NT2/D1 (cell line): ENCODE measurements at regions not wholly inside any gene's neighbourhood (a gene's known extent, or its start where the extent isn't known, plus 50 kb on each side); places are given as distances from the start of the nearest gene placed in this dataset.

Experiments
- YY1 ChIP-seq: IDR thresholded peaks from 2 replicates; pipeline ENCODE4 v1.6.1; 2011; ENCODE audit not compliant: insufficient read length, insufficient read depth
- ZNF274 ChIP-seq: IDR thresholded peaks from 2 replicates; pipeline ENCODE4 v1.6.1; 2011; ENCODE audit warnings: mild to moderate bottlenecking, low read depth, low read length

GRCh38 chrX:69100478-69100877 is 64.8 kb downstream of the PJA1 start:
- TF ChIP-seq YY1 = no peak
- no peak for TF ChIP-seq ZNF274
